Loucy (cell line): ENCODE measurements at regions not wholly inside any gene's neighbourhood (a gene's known extent, or its start where the extent isn't known, plus 50 kb on each side); places are given as distances from the start of the nearest gene placed in this dataset.

Source experiments
- CTCF ChIP-seq: fragments of 200-600 bp; sonication (generic); conservative IDR thresholded peaks from 2 replicates; pipeline ENCODE4 v1.5.1; 2014; ENCODE audit warnings: mild to moderate bottlenecking, antibody characterized with exemption, low read length
- EZH2phosphoT487 ChIP-seq: fragments of 200-600 bp; IDR thresholded peaks from 2 replicates; pipeline ENCODE4 v1.6.1; 2018; ENCODE audit warnings: antibody characterized with exemption, mild to moderate bottlenecking, moderate library complexity, borderline replicate concordance

GRCh38 chr3:101172516-101172915 is 147.9 kb downstream of the IMPG2 start:
- TF ChIP-seq CTCF (no peak), EZH2phosphoT487 (no peak)
